Caco-2 (cell line): ENCODE measurements at regions not wholly inside any gene's neighbourhood (a gene's known extent, or its start where the extent isn't known, plus 50 kb on each side); places are given as distances from the start of the nearest gene placed in this dataset.

Source experiments
- BruUV-seq: library from RNA; stranded (reverse); fragments of 400-500 nt; replicated peaks from 2 replicates; lab custom pipeline; 2021; lab: Mats Ljungman, UMichigan
- CTCF ChIA-PET: fragments of 300-600 bp; sonication (Branson Sonifier 250); formaldehyde crosslinking; loops from one replicate; lab custom pipeline; 2022; ENCODE audit warnings: antibody characterized with exemption; lab: Charles Lee
- POLR2A ChIA-PET: fragments of 300-600 bp; sonication (Branson Sonifier 250); formaldehyde crosslinking; loops from one replicate; lab custom pipeline; 2022; ENCODE audit warnings: antibody characterized with exemption; lab: Charles Lee
- DNase-seq, 2 experiments: peaks; one replicate each; pipeline versions ENCODE4 v3.0.0 to v3.0.0-alpha.2; 2020 to 2022
- H3K27me3 ChIP-seq: replicated peaks from 2 replicates; pipeline ENCODE4 v1.6.0; 2011; ENCODE audit warnings: low read length; ENCODE audit not compliant: control insufficient read depth, insufficient read depth
- H3K36me3 ChIP-seq: 2 replicates; pipeline ENCODE4 v1.5.1; 2011; ENCODE audit warnings: low read length; ENCODE audit not compliant: control insufficient read depth, insufficient read depth
- H3K4me1 ChIP-seq: fragments of 250-450 bp; sonication (Bioruptor Pico); 2 replicates; pipeline ENCODE4 v1.5.1; 2020; ENCODE audit warnings: mild to moderate bottlenecking
- H3K4me3 ChIP-seq: 2 replicates; pipeline ENCODE4 v1.5.1; 2011; ENCODE audit warnings: low read depth, mild to moderate bottlenecking, control low read depth, low read length
- H3K9me3 ChIP-seq: fragments of 250-450 bp; sonication (Bioruptor Pico); 2 replicates; pipeline ENCODE4 v1.5.1; 2020; ENCODE audit warnings: mild to moderate bottlenecking, moderate library complexity
- H3K27ac Mint-ChIP-seq: one replicate; pipeline ENCODE4 v1.8.0; 2022; ENCODE audit warnings: mixed read lengths; ENCODE audit not compliant: unreplicated experiment
- H3K27me3 Mint-ChIP-seq: one replicate; pipeline ENCODE4 v1.8.0; 2022; ENCODE audit warnings: mixed read lengths; ENCODE audit not compliant: insufficient read depth, unreplicated experiment
- H3K36me3 Mint-ChIP-seq: one replicate; pipeline ENCODE4 v1.8.0; 2022; ENCODE audit warnings: mild to moderate bottlenecking, mixed read lengths; ENCODE audit not compliant: insufficient read depth, unreplicated experiment
- H3K4me1 Mint-ChIP-seq: one replicate; pipeline ENCODE4 v1.8.0; 2022; ENCODE audit warnings: low read depth, mixed read lengths; ENCODE audit not compliant: unreplicated experiment
- H3K4me3 Mint-ChIP-seq: one replicate; pipeline ENCODE4 v1.8.0; 2022; ENCODE audit warnings: mild to moderate bottlenecking, moderate library complexity, mixed read lengths; ENCODE audit not compliant: unreplicated experiment
- H3K9me3 Mint-ChIP-seq: one replicate; pipeline ENCODE4 v1.8.0; 2022; ENCODE audit warnings: mixed read lengths; ENCODE audit not compliant: unreplicated experiment
- CTCF ChIP-seq, 2 experiments: fragments of 200-600 bp in 1 of 2; IDR thresholded peaks; 1 replicate in 1 of 2; 2 replicates in 1 of 2; pipeline versions ENCODE4 v1.5.1 to v1.8.0; 2011 to 2022; ENCODE audit warnings: antibody characterized with exemption in 1 of 2, control low read depth in 1 of 2, inconsistent platforms in 1 of 2, low read depth in 1 of 2, low read length in 1 of 2, mild to moderate bottlenecking in 1 of 2, moderate library complexity in 1 of 2; ENCODE audit not compliant: insufficient read depth in 1 of 2, severe bottlenecking in 1 of 2, unreplicated experiment in 1 of 2
- intact Hi-C: fragments of 100-400 bp; cut with micrococcal nuclease; formaldehyde crosslinking; loops from one replicate; pipeline ENCODE4 v1.10.0; 2022; ENCODE audit not compliant: unreplicated experiment

GRCh38 chr12:125593269-125593668 is 528.0 kb downstream of the AACS start:
- no peaks in the 10 kb centered on the region for H3K27me3 ChIP-seq
- Mint-ChIP-seq H3K27me3 (peaks cover 5% of the 10 kb centered on the region), H3K27ac (no peak overlapping the region), H3K9me3 (no peaks in the 10 kb centered on the region), H3K4me3 (no peak overlapping the region), H3K4me1 (no peaks in the 10 kb centered on the region), H3K36me3 (no peaks in the 10 kb centered on the region)
- intact Hi-C loops: no loop called here
- no peak for DNase-seq
- H3K36me3 ChIP-seq: no peaks in the 10 kb centered on the region
- no peak for TF ChIP-seq CTCF (IDR thresholded peaks at IDR 0.05; ENCODE audit: insufficient read depth in 1 of 2, low read depth in 1 of 2, low read length in 1 of 2, severe bottlenecking in 1 of 2, unreplicated experiment in 1 of 2)
- CTCF ChIA-PET: no interaction called here
- H3K9me3 ChIP-seq: no peaks in the 10 kb centered on the region
- no TSS peak for BruUV-seq
- POLR2A ChIA-PET: no interaction called here
- H3K4me1 ChIP-seq: no peaks in the 10 kb centered on the region
- H3K4me3 ChIP-seq: no peak overlapping the region

- H3K27me3 ChIP-seq: no peaks in the 10 kb centered on the region
- H3K36me3 ChIP-seq: no peaks in the 10 kb centered on the region
- Mint-ChIP-seq H3K36me3 (no peaks in the 10 kb centered on the region), H3K27me3 (peaks cover 3% of the 10 kb centered on the region), H3K27ac (no peak overlapping the region), H3K4me1 (no peaks in the 10 kb centered on the region), H3K9me3 (no peaks in the 10 kb centered on the region), H3K4me3 (no peak overlapping the region)
- no peak for DNase-seq
- H3K4me1 ChIP-seq: no peaks in the 10 kb centered on the region
- intact Hi-C loops: no loop called here
- ChIA-PET CTCF (no interaction called here), POLR2A (no interaction called here)
- TF ChIP-seq CTCF (IDR thresholded peaks at IDR 0.05; ENCODE audit: insufficient read depth in 1 of 2, low read depth in 1 of 2, low read length in 1 of 2, severe bottlenecking in 1 of 2, unreplicated experiment in 1 of 2): no peak
- H3K9me3 ChIP-seq: no peaks in the 10 kb centered on the region
- BruUV-seq: no TSS peak
- H3K4me3 ChIP-seq: no peak overlapping the region
Measured at GRCh38 chr12:125604976-125605375, 539.7 kb downstream of the AACS start.

GRCh38 chr12:125606312-125606711 is 541.1 kb downstream of the AACS start:
- ChIA-PET CTCF (no interaction called here), POLR2A (no interaction called here)
- Histone ChIP-seq H3K27me3 (no peaks in the 10 kb centered on the region), H3K4me1 (no peaks in the 10 kb centered on the region), H3K36me3 (no peaks in the 10 kb centered on the region), H3K4me3 (no peak overlapping the region), H3K9me3 (no peaks in the 10 kb centered on the region)
- H3K9me3 Mint-ChIP-seq: no peaks in the 10 kb centered on the region
- H3K4me1 Mint-ChIP-seq: no peaks in the 10 kb centered on the region
- intact Hi-C loops: no loop called here
- no TSS peak for BruUV-seq
- no peak for DNase-seq
- TF ChIP-seq CTCF (IDR thresholded peaks at IDR 0.05; ENCODE audit: insufficient read depth in 1 of 2, low read depth in 1 of 2, low read length in 1 of 2, severe bottlenecking in 1 of 2, unreplicated experiment in 1 of 2): no peak
- H3K36me3 Mint-ChIP-seq: no peaks in the 10 kb centered on the region
- peaks cover 2% of the 10 kb centered on the region for H3K27me3 Mint-ChIP-seq
- no peak overlapping the region for H3K4me3 Mint-ChIP-seq
- no peak overlapping the region for H3K27ac Mint-ChIP-seq
